ENCODE measurements at regions not wholly inside any gene's neighbourhood (a gene's known extent, or its start where the extent isn't known, plus 50 kb on each side); places are given as distances from the start of the nearest gene placed in this dataset.
"Not testable (repeated sequence)": the region's sequence is repeated elsewhere in the genome, so short reads cannot be mapped to it uniquely, and the experiment has no call there.

GRCh38 chr2:192604295-192604694 is 409.6 kb upstream of the TMEFF2 start (continued):
- TF ChIP-seq ZNF19 (tag by site-specific recombination; IDR thresholded peaks at IDR 0.05; ENCODE audit: low read depth): no peak
- TF ChIP-seq ZNF394 (tag by site-specific recombination; IDR thresholded peaks at IDR 0.05; ENCODE audit: borderline replicate concordance): no peak
- no peak for TF ChIP-seq ZNF10 (tag by site-specific recombination; IDR thresholded peaks at IDR 0.05)
- no peak for TF ChIP-seq ZNF585B (tag by site-specific recombination; IDR thresholded peaks at IDR 0.05)
- TF ChIP-seq ZNF23 (tag by site-specific recombination; IDR thresholded peaks at IDR 0.05; ENCODE audit: borderline replicate concordance): no peak
- no peak for TF ChIP-seq ZFP3 (tag by site-specific recombination; IDR thresholded peaks at IDR 0.05; ENCODE audit: low read depth)
- no peak for TF ChIP-seq ZNF785 (tag by site-specific recombination; IDR thresholded peaks at IDR 0.05)

- H3K27ac ChIP-seq (ENCODE audit: extremely low read depth, low read depth, low read length); H3K4me3 ChIP-seq (ENCODE audit: low read depth, low read length); CTCF ChIA-PET; H3K36me3 ChIP-seq (ENCODE audit: control insufficient read depth in 2 of 2, insufficient read depth in 1 of 2, low read length in 2 of 2); H3K9me3 ChIP-seq (ENCODE audit: control insufficient read depth, insufficient read depth, low read depth, low read length); POLR2A ChIA-PET; H3K4me1 ChIP-seq (ENCODE audit: control insufficient read depth, insufficient read depth, low read length): not testable (repeated sequence)
These were observed 403.9 kb upstream of the TMEFF2 start for GRCh38 chr2:192598649-192599048.

- ChIA-PET CTCF (no interaction called here), POLR2A (no interaction called here)
- Histone ChIP-seq H3K27ac (ENCODE audit: extremely low read depth, low read depth, low read length) (no peak overlapping the region), H3K4me1 (ENCODE audit: control insufficient read depth, insufficient read depth, low read length) (no peaks in the 10 kb centered on the region), H3K4me3 (ENCODE audit: low read depth, low read length) (no peak overlapping the region), H3K36me3 (ENCODE audit: control insufficient read depth in 2 of 2, insufficient read depth in 1 of 2, low read length in 2 of 2) (no peaks in the 10 kb centered on the region), H3K9me3 (ENCODE audit: control insufficient read depth, insufficient read depth, low read depth, low read length) (no peaks in the 10 kb centered on the region)
- no peak for TF ChIP-seq ZNF362 (tag by site-specific recombination; IDR thresholded peaks at IDR 0.05)
- TF ChIP-seq ZNF274 (IDR thresholded peaks at IDR 0.05; ENCODE audit: low read length): no peak
- no peak for TF ChIP-seq ZNF274 (tag by site-specific recombination; IDR thresholded peaks at IDR 0.05; ENCODE audit: borderline replicate concordance)
- no peak for TF ChIP-seq GLI2 (tag by site-specific recombination; IDR thresholded peaks at IDR 0.05; ENCODE audit: borderline replicate concordance, low read depth)
- TF ChIP-seq CTCF (tag by site-specific recombination; IDR thresholded peaks at IDR 0.05): no peak
- TF ChIP-seq ZNF626 (tag by site-specific recombination; IDR thresholded peaks at IDR 0.05): no peak
- TF ChIP-seq ZNF311 (tag by site-specific recombination; IDR thresholded peaks at IDR 0.05; ENCODE audit: borderline replicate concordance): no peak
- no peak for TF ChIP-seq KLF10 (tag by site-specific recombination; IDR thresholded peaks at IDR 0.05)
- no peak for TF ChIP-seq ZNF426 (tag by site-specific recombination; IDR thresholded peaks at IDR 0.05)
- TF ChIP-seq KLF8 (tag by site-specific recombination; IDR thresholded peaks at IDR 0.05): no peak
- no peak for TF ChIP-seq ZNF785 (tag by site-specific recombination; IDR thresholded peaks at IDR 0.05)
- no peak for TF ChIP-seq KLF7 (tag by site-specific recombination; IDR thresholded peaks at IDR 0.05; ENCODE audit: borderline replicate concordance)
- TF ChIP-seq ZNF837 (tag by site-specific recombination; IDR thresholded peaks at IDR 0.05): no peak
- no peak for TF ChIP-seq ZNF544 (tag by site-specific recombination; IDR thresholded peaks at IDR 0.05)
- TF ChIP-seq ZNF37A (tag by site-specific recombination; IDR thresholded peaks at IDR 0.05): no peak
These were observed 398.8 kb upstream of the TMEFF2 start for GRCh38 chr2:192593561-192593960.
